Naive thymus-derived CD4-positive, alpha-beta T cell (primary cell): ENCODE measurements at regions not wholly inside any gene's neighbourhood (a gene's known extent, or its start where the extent isn't known, plus 50 kb on each side); places are given as distances from the start of the nearest gene placed in this dataset.

Source experiments
- ATAC-seq: fragments of 150-1000 bp; cut with Tn5 transposase; 2 replicates; pipeline ENCODE4 v1.10.0; 2021; ENCODE audit warnings: mild to moderate bottlenecking, moderate library complexity
- CTCF ChIA-PET: fragments of 350-600 bp; sonication (Branson Sonifier 250); formaldehyde crosslinking; loops from one replicate; lab custom pipeline; 2021; ENCODE audit warnings: antibody characterized with exemption; lab: Charles Lee
- POLR2A ChIA-PET: fragments of 350-600 bp; sonication (Branson Sonifier 250); formaldehyde crosslinking; loops from one replicate; lab custom pipeline; 2021; ENCODE audit warnings: antibody characterized with exemption, inconsistent platforms; lab: Charles Lee
- DNase-seq, 9 donors: peaks; one replicate each; pipeline versions ENCODE4 v3.0.0 to v3.0.0-alpha.2; 2020 to 2022; ENCODE audit warnings: mixed read lengths in 1 of 9
- H3K27ac ChIP-seq: one replicate; pipeline ENCODE4 v1.7.0; 2013; ENCODE audit warnings: mild to moderate bottlenecking, low read depth, low read length, moderate library complexity
- H3K27me3 ChIP-seq, 2 donors: one replicate each; pipeline ENCODE4 v1.7.0; 2013; ENCODE audit warnings: low read length in 2 of 2, mild to moderate bottlenecking in 2 of 2, moderate library complexity in 2 of 2; ENCODE audit not compliant: control insufficient read depth in 2 of 2, insufficient read depth in 2 of 2
- H3K36me3 ChIP-seq, 3 experiments: 1 replicate in 2 of 3; 2 replicates in 1 of 3; pipeline ENCODE4 v1.7.0; 2013; ENCODE audit warnings: low read length in 3 of 3, mild to moderate bottlenecking in 3 of 3, moderate library complexity in 1 of 3; ENCODE audit not compliant: insufficient read depth in 3 of 3, control insufficient read depth in 2 of 3
- H3K4me1 ChIP-seq, 2 donors: one replicate each; pipeline ENCODE4 v1.7.0; 2013; ENCODE audit warnings: low read length in 2 of 2, mild to moderate bottlenecking in 2 of 2, moderate library complexity in 1 of 2; ENCODE audit not compliant: control insufficient read depth in 2 of 2, insufficient read depth in 2 of 2
- H3K4me3 ChIP-seq: 2 replicates; pipeline ENCODE4 v1.7.0; 2013; ENCODE audit warnings: mild to moderate bottlenecking, low read length
- H3K9me3 ChIP-seq, 3 experiments: 1 replicate in 2 of 3; 2 replicates in 1 of 3; pipeline ENCODE4 v1.7.0; 2013; ENCODE audit warnings: low read length in 3 of 3; ENCODE audit not compliant: control insufficient read depth in 2 of 3
- H3K27ac Mint-ChIP-seq, 9 donors: one replicate each; pipeline ENCODE4 v1.8.0; 2020 to 2022; ENCODE audit warnings: mixed read lengths in 9 of 9, mild to moderate bottlenecking in 8 of 9, moderate library complexity in 5 of 9, inconsistent platforms in 2 of 9
- H3K27me3 Mint-ChIP-seq, 5 donors: one replicate each; pipeline ENCODE4 v1.8.0; 2021 to 2022; ENCODE audit warnings: mixed read lengths in 5 of 5, mild to moderate bottlenecking in 1 of 5
- H3K36me3 Mint-ChIP-seq, 5 donors: one replicate each; pipeline ENCODE4 v1.8.0; 2020 to 2022; ENCODE audit warnings: mixed read lengths in 5 of 5, mild to moderate bottlenecking in 3 of 5, inconsistent platforms in 1 of 5
- H3K4me1 Mint-ChIP-seq, 7 donors: one replicate each; pipeline ENCODE4 v1.8.0; 2020 to 2022; ENCODE audit warnings: mixed read lengths in 7 of 7, mild to moderate bottlenecking in 3 of 7, inconsistent platforms in 1 of 7
- H3K4me3 Mint-ChIP-seq, 10 donors: one replicate each; pipeline ENCODE4 v1.8.0; 2020 to 2022; ENCODE audit warnings: mild to moderate bottlenecking in 10 of 10, mixed read lengths in 10 of 10, moderate library complexity in 6 of 10, inconsistent platforms in 2 of 10
- H3K9me3 Mint-ChIP-seq, 11 donors: one replicate each; pipeline ENCODE4 v1.8.0; 2020 to 2022; ENCODE audit warnings: mixed read lengths in 11 of 11, mild to moderate bottlenecking in 4 of 11, inconsistent platforms in 1 of 11, moderate library complexity in 1 of 11
- intact Hi-C, 2 donors: fragments of 100-400 bp; cut with micrococcal nuclease; formaldehyde crosslinking; loops; one replicate each; pipeline ENCODE4 v1.15.1; 2023

DNA sequence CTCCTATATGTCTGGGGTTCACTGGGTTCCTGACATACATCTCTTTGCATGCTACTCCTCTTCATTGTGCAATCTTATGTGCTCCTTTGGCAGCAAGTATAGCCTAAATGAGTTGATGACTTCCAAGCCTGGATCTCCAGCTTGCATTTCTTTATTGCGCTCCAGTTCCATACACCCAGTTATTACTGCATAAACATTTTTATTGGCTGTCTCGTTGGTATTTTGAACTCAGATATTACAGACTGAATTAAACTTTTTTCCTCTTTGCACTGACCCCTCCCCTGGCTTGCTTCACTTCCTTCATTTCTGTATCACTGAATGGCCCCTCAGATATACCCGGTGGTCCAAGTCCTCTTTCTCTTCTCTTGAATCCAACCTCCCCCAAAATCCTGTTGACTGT is 219.2 kb downstream of the MC4R start:
- CTCF ChIA-PET: no interaction called here
- ATAC-seq (no peak), DNase-seq (no peak)
- no peaks in the 10 kb centered on the region for H3K4me1 ChIP-seq
- Mint-ChIP-seq H3K4me1 (no peaks in the 10 kb centered on the region), H3K27ac (no peak overlapping the region), H3K27me3 (peaks cover 0 to 9% (median 0%) of the 10 kb centered on the region in 5 donors), H3K9me3 (peaks cover 0 to 7% (median 0%) of the 10 kb centered on the region in 11 donors), H3K36me3 (no peaks in the 10 kb centered on the region), H3K4me3 (no peak overlapping the region)
- no peak overlapping the region for H3K4me3 ChIP-seq
- no peaks in the 10 kb centered on the region for H3K9me3 ChIP-seq
- intact Hi-C loops: no loop called here
- no peaks in the 10 kb centered on the region for H3K36me3 ChIP-seq
- no peaks in the 10 kb centered on the region for H3K27me3 ChIP-seq
- POLR2A ChIA-PET: no interaction called here
- no peak overlapping the region for H3K27ac ChIP-seq

DNA sequence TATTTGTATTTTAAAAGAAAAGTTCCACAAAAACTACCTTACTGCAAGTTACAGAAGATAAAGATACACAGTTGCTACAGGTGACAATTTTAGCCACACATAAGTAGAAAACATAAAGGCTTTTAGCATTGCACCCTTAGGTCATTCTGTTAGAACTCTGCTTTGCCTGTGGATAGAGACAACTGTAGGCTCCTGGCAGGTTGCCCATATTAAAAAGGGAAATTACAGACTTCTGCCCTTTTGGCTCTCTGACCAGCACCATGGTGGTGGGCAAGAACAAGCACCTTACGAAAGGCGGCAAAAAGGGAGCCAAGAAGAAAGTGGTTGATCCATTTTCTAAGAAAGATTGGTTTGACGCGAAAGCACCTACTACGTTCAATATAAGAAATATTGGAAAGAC is 223.3 kb downstream of the MC4R start:
- Mint-ChIP-seq H3K4me3 (no peak overlapping the region), H3K4me1 (no peaks in the 10 kb centered on the region), H3K27ac (no peak overlapping the region), H3K27me3 (peaks cover 0 to 9% (median 0%) of the 10 kb centered on the region in 5 donors), H3K9me3 (peaks cover 0 to 3% (median 0%) of the 10 kb centered on the region in 11 donors), H3K36me3 (no peaks in the 10 kb centered on the region)
- intact Hi-C loops: no loop called here
- no peak for DNase-seq
- ChIA-PET POLR2A (no interaction called here), CTCF (no interaction called here)
- no peaks in the 10 kb centered on the region for H3K36me3 ChIP-seq
- no peak overlapping the region for H3K27ac ChIP-seq
- ATAC-seq: no peak
- H3K4me3 ChIP-seq: no peak overlapping the region
- H3K4me1 ChIP-seq: no peaks in the 10 kb centered on the region
- H3K9me3 ChIP-seq: no peaks in the 10 kb centered on the region
- H3K27me3 ChIP-seq: no peaks in the 10 kb centered on the region

DNA sequence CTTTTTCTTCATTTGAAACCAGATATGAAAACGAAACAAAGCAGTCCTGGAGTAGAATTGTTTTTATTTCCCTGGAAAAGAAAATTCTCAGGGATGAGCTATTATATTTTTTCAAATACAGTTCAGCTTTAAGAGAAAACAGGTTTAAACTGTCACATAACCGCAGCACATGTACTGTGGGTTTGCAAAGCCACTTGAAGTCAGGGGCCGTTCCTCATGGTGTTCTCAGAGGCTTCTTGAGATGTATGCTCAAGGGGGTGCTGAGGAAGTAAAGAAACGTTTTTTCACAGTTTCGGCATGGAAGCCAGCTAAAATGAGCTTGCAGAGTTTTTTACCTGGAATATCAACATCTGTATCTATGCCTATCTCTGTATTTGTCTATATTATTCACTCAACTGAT is 225.3 kb downstream of the MC4R start:
- POLR2A ChIA-PET: no interaction called here
- ATAC-seq: no peak
- Mint-ChIP-seq H3K4me1 (no peaks in the 10 kb centered on the region), H3K27ac (no peak overlapping the region), H3K9me3 (no peaks in the 10 kb centered on the region), H3K27me3 (peaks cover 0 to 9% (median 0%) of the 10 kb centered on the region in 5 donors), H3K36me3 (no peaks in the 10 kb centered on the region), H3K4me3 (no peak overlapping the region)
- no peaks in the 10 kb centered on the region for H3K9me3 ChIP-seq
- no peak overlapping the region for H3K27ac ChIP-seq
- CTCF ChIA-PET: no interaction called here
- H3K27me3 ChIP-seq: no peaks in the 10 kb centered on the region
- H3K4me3 ChIP-seq: no peak overlapping the region
- no peak for DNase-seq
- intact Hi-C loops: no loop called here
- no peaks in the 10 kb centered on the region for H3K36me3 ChIP-seq
- H3K4me1 ChIP-seq: no peaks in the 10 kb centered on the region

DNA sequence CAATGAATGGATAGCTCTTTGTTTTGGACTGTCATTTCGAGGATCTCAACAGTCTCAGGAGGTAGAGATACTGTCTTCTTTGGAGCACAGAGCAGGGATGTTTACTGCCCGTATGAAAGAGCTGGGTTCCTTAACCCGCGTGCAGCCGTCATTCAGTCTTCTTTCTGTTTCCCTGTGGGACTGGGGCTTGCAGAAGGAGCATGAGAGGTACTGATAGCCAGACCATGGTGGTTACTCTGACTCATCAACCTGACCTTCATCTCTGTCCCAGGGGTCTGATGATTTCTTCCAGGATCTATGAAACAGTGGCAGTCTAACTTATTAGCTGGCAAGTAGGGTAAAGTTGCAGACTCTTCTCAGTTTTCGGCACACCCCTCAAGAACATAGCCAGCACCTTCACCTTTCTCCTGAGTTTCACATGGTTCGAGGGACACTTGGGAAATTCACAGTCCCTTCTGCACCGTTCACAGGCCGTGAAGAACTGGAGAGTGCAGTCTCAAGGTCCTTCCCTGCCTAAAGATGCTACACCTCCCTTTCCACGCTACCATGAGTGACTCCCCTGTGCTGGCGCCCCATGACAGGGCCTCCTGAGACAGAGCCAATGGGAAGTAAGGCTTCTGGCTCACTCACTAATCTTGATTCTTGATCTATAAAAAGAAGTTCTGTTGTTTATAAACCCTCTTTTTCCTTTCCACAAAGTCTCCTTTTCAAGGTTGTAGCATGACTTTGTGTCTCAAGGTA is 226.2 kb downstream of the MC4R start:
- DNase-seq (no peak), ATAC-seq (no peak)
- no peaks in the 10 kb centered on the region for H3K4me1 ChIP-seq
- no peak overlapping the region for H3K4me3 ChIP-seq
- CTCF ChIA-PET: no interaction called here
- no peaks in the 10 kb centered on the region for H3K36me3 ChIP-seq
- no peak overlapping the region for H3K4me3 Mint-ChIP-seq
- H3K9me3 ChIP-seq: no peaks in the 10 kb centered on the region
- POLR2A ChIA-PET: no interaction called here
- H3K27me3 Mint-ChIP-seq: peaks cover 0 to 9% (median 0%) of the 10 kb centered on the region in 5 donors
- H3K4me1 Mint-ChIP-seq: no peaks in the 10 kb centered on the region
- H3K9me3 Mint-ChIP-seq: no peaks in the 10 kb centered on the region
- intact Hi-C loops: no loop called here
- H3K36me3 Mint-ChIP-seq: no peaks in the 10 kb centered on the region
- no peak overlapping the region for H3K27ac ChIP-seq
- H3K27me3 ChIP-seq: no peaks in the 10 kb centered on the region
- peak overlapping the region in 1 of 9 donors; percentile 28 for H3K27ac Mint-ChIP-seq

DNA sequence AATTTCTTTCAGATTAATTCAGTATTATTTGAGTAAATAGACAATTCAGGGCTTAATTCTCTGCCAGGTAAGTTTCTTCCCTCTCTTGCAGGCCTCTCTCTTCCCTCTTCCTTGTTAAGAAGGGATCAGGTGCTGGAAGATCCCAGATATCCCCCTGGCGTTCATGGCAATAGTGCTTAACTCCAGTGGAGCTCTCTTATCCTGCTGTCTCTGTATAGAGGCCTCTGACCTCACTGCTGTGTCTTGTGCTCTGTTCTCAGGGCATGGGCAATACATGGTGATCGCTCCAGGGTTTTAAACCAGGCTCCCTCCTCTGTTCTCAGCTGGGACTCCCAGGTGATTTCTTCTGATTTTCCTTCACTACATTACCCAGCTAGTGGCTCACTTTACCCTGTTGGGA is 226.8 kb downstream of the MC4R start:
- no peak for DNase-seq
- Mint-ChIP-seq H3K4me3 (no peak overlapping the region), H3K27me3 (peaks cover 0 to 9% (median 0%) of the 10 kb centered on the region in 5 donors), H3K36me3 (no peaks in the 10 kb centered on the region), H3K27ac (no peak overlapping the region), H3K9me3 (no peaks in the 10 kb centered on the region), H3K4me1 (no peaks in the 10 kb centered on the region)
- POLR2A ChIA-PET: no interaction called here
- H3K27me3 ChIP-seq: no peaks in the 10 kb centered on the region
- intact Hi-C loops: no loop called here
- no peak for ATAC-seq
- H3K27ac ChIP-seq: no peak overlapping the region
- no peaks in the 10 kb centered on the region for H3K9me3 ChIP-seq
- no peaks in the 10 kb centered on the region for H3K4me1 ChIP-seq
- CTCF ChIA-PET: no interaction called here
- H3K4me3 ChIP-seq: no peak overlapping the region
- no peaks in the 10 kb centered on the region for H3K36me3 ChIP-seq

DNA sequence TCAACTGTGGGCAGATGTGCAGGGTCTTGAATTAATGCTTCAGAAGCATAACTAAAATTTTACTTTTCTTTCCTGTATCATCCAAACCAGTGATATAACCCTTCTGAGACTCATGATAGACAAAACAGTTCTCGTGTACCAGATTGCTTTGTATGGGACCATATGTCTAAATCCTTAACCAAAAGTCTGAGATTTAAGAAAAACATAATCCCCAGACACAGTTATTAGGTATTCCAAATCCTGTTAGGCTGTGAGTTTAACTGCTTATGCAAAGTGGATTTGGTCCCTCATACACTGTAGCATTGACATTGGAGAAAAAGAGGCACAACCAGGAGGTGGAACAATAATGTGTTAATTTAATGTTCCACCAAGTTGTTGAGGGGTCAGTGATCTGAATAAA is 235.0 kb downstream of the PMAIP1 start:
- ChIA-PET POLR2A (no interaction called here), CTCF (no interaction called here)
- Mint-ChIP-seq H3K36me3 (no peaks in the 10 kb centered on the region), H3K27me3 (peaks cover 0 to 5% (median 0%) of the 10 kb centered on the region in 5 donors), H3K9me3 (peaks cover 0 to 16% (median 6%) of the 10 kb centered on the region in 11 donors), H3K4me3 (no peak overlapping the region), H3K27ac (no peak overlapping the region), H3K4me1 (no peaks in the 10 kb centered on the region)
- Histone ChIP-seq H3K4me1 (no peaks in the 10 kb centered on the region), H3K36me3 (no peaks in the 10 kb centered on the region), H3K9me3 (no peaks in the 10 kb centered on the region), H3K27ac (no peak overlapping the region), H3K27me3 (no peaks in the 10 kb centered on the region), H3K4me3 (no peak overlapping the region)
- intact Hi-C loops: no loop called here
- ATAC-seq (no peak), DNase-seq (no peak)

DNA sequence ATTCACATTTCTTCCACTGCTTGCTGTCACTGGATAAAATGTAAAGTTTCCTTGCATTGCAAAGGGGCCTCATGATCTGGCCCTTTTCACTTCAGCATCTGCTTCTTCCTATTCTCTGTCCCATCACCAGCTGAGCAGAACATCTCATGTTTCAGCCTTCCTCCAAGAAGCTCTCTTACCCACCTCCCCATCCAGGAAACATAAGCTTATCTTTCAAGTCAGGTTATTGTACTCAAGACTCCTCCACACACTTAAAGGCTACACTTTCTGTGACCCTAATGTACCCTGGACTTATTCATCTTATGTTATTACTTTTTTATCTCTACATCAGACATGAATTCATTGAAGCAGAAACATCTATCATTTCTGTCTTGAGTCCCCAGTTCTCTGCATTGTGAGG is 230.5 kb downstream of the PMAIP1 start:
- Histone ChIP-seq H3K36me3 (no peaks in the 10 kb centered on the region), H3K4me3 (no peak overlapping the region), H3K27ac (no peak overlapping the region), H3K9me3 (no peaks in the 10 kb centered on the region), H3K4me1 (no peaks in the 10 kb centered on the region), H3K27me3 (no peaks in the 10 kb centered on the region)
- Mint-ChIP-seq H3K27ac (no peak overlapping the region), H3K4me3 (no peak overlapping the region), H3K4me1 (no peaks in the 10 kb centered on the region), H3K27me3 (no peaks in the 10 kb centered on the region), H3K9me3 (peaks cover 0 to 10% (median 4%) of the 10 kb centered on the region in 11 donors), H3K36me3 (no peaks in the 10 kb centered on the region)
- no peak for DNase-seq
- no peak for ATAC-seq
- ChIA-PET CTCF (no interaction called here), POLR2A (no interaction called here)
- intact Hi-C loops: no loop called here
